Hepatocyte (in vitro differentiated cells): ENCODE measurements at regions not wholly inside any gene's neighbourhood (a gene's known extent, or its start where the extent isn't known, plus 50 kb on each side); places are given as distances from the start of the nearest gene placed in this dataset.

Experiments
- DNase-seq: peaks from one replicate; pipeline ENCODE4 v3.0.0-alpha.2; 2016; ENCODE audit warnings: low spot score
- H2AFZ ChIP-seq: fragments of 200-600 bp; sonication (generic); 2 replicates; pipeline ENCODE4 v1.6.0; 2016; ENCODE audit warnings: antibody characterized with exemption, mild to moderate bottlenecking
- H3K27ac ChIP-seq: fragments of 200-600 bp; sonication (generic); 2 replicates; pipeline ENCODE4 v1.5.1; 2016; ENCODE audit warnings: mild to moderate bottlenecking
- H3K27me3 ChIP-seq: fragments of 200-600 bp; sonication (generic); 2 replicates; pipeline ENCODE4 v1.6.1; 2016
- H3K36me3 ChIP-seq: fragments of 200-600 bp; sonication (generic); replicated peaks from 2 replicates; pipeline ENCODE4 v1.5.1; 2016; ENCODE audit warnings: low read depth; ENCODE audit not compliant: insufficient read depth
- H3K4me1 ChIP-seq: fragments of 200-600 bp; sonication (generic); 2 replicates; pipeline ENCODE4 v1.5.1; 2016; ENCODE audit warnings: mild to moderate bottlenecking, moderate library complexity; ENCODE audit not compliant: insufficient read depth
- H3K4me2 ChIP-seq: fragments of 200-600 bp; sonication (generic); 2 replicates; pipeline ENCODE4 v1.6.0; 2016
- H3K4me3 ChIP-seq: fragments of 200-600 bp; sonication (generic); 2 replicates; pipeline ENCODE4 v1.5.1; 2016; ENCODE audit warnings: mild to moderate bottlenecking
- H3K79me2 ChIP-seq: fragments of 200-600 bp; sonication (generic); 2 replicates; pipeline ENCODE4 v1.6.0; 2017; ENCODE audit warnings: mild to moderate bottlenecking
- H3K9me2 ChIP-seq: fragments of 200-600 bp; sonication (generic); replicated peaks from 2 replicates; pipeline ENCODE4 v1.6.0; 2017; ENCODE audit warnings: mild to moderate bottlenecking; ENCODE audit not compliant: insufficient read depth
- H3K9me3 ChIP-seq: fragments of 200-600 bp; sonication (generic); 2 replicates; pipeline ENCODE4 v1.5.1; 2016; ENCODE audit warnings: low read depth, mild to moderate bottlenecking
- H4K20me1 ChIP-seq: fragments of 200-600 bp; sonication (generic); 2 replicates; pipeline ENCODE4 v1.6.0; 2016; ENCODE audit warnings: mild to moderate bottlenecking; ENCODE audit not compliant: insufficient read depth, poor library complexity, severe bottlenecking
- CTCF ChIP-seq: fragments of 200-600 bp; sonication (generic); IDR thresholded peaks from 2 replicates; pipeline ENCODE4 v1.5.1; 2016; ENCODE audit warnings: antibody characterized with exemption, mild to moderate bottlenecking; ENCODE audit not compliant: poor library complexity
- EZH2 ChIP-seq: fragments of 200-600 bp; sonication (generic); IDR thresholded peaks from 2 replicates; pipeline ENCODE4 v1.6.1; 2016; ENCODE audit warnings: antibody characterized with exemption, mild to moderate bottlenecking, borderline replicate concordance
- EZH2phosphoT487 ChIP-seq: fragments of 200-600 bp; sonication (generic); IDR thresholded peaks from one replicate; pipeline ENCODE4 v1.6.1; 2018; ENCODE audit warnings: antibody characterized with exemption, mild to moderate bottlenecking, low read depth, moderate library complexity; ENCODE audit not compliant: unreplicated experiment, severe bottlenecking
- WGBS: methylation state at CpG from one replicate; pipeline ENCODE4 v1.1.6; 2016; ENCODE audit warnings: low lambda C conversion rate; ENCODE audit errors: missing lambda C conversion rate; 5-methylcytosine and 5-hydroxymethylcytosine counted together

DNA sequence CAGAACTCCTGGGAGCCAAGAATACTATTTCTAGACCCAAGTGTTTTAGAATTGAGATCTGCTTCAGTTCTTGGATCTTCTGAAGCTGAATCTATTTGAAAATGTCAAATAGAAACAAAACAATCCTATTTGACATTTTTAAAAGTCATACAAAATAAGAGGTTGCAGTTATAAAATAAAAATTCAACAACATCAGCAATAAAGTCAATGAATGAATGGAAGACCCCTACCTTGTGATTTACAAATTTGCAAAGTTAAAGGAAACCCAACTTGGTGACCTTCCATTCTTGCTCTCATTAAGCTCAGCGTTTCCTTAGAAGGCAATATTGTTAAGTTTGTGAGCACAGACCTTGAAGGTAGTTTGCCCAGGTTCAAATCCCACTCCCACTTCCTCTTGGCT lies 531.8 kb upstream of the TENM3 start:
- no peaks in the 10 kb centered on the region for H3K27me3 ChIP-seq
- no peak overlapping the region for H3K4me2 ChIP-seq
- TF ChIP-seq EZH2 (no peak), CTCF (no peak), EZH2phosphoT487 (no peak)
- WGBS = 96% methylated on average over 1 of the region's 1 CpG
- no peaks in the 10 kb centered on the region for H3K4me1 ChIP-seq
- no peak overlapping the region for H2AFZ ChIP-seq
- DNase-seq = no peak
- no peak overlapping the region for H3K4me3 ChIP-seq
- H3K9me2 ChIP-seq = no peaks in the 10 kb centered on the region
- no peaks in the 10 kb centered on the region for H3K79me2 ChIP-seq
- no peak overlapping the region for H3K27ac ChIP-seq
- H3K9me3 ChIP-seq = no peaks in the 10 kb centered on the region
- H3K36me3 ChIP-seq = no peaks in the 10 kb centered on the region
- no peaks in the 10 kb centered on the region for H4K20me1 ChIP-seq

GRCh38 chr4:181728305-181728966 lies 514.8 kb upstream of the TENM3 start:
- Histone ChIP-seq H3K9me3 (no peaks in the 10 kb centered on the region), H3K4me1 (no peaks in the 10 kb centered on the region), H3K4me2 (no peak overlapping the region), H3K36me3 (no peaks in the 10 kb centered on the region), H3K79me2 (no peaks in the 10 kb centered on the region), H3K9me2 (no peaks in the 10 kb centered on the region), H3K27me3 (no peaks in the 10 kb centered on the region), H4K20me1 (no peaks in the 10 kb centered on the region), H3K4me3 (no peak overlapping the region), H2AFZ (no peak overlapping the region), H3K27ac (no peak overlapping the region)
- WGBS = 71% methylated on average over 5 of the region's 5 CpGs
- TF ChIP-seq EZH2 = no peak
- TF ChIP-seq CTCF = no peak
- no peak for TF ChIP-seq EZH2phosphoT487
- no peak for DNase-seq

- no peak for DNase-seq
- no peak overlapping the region for H2AFZ ChIP-seq
- no peak for TF ChIP-seq CTCF
- no peak overlapping the region for H3K27ac ChIP-seq
- no peaks in the 10 kb centered on the region for H4K20me1 ChIP-seq
- no peak overlapping the region for H3K4me3 ChIP-seq
- no peaks in the 10 kb centered on the region for H3K27me3 ChIP-seq
- no peaks in the 10 kb centered on the region for H3K9me2 ChIP-seq
- no peaks in the 10 kb centered on the region for H3K9me3 ChIP-seq
- WGBS = 94% methylated on average over 1 of the region's 1 CpG
- H3K4me2 ChIP-seq = no peak overlapping the region
- no peaks in the 10 kb centered on the region for H3K36me3 ChIP-seq
- no peaks in the 10 kb centered on the region for H3K79me2 ChIP-seq
- H3K4me1 ChIP-seq = no peaks in the 10 kb centered on the region
Measured at GRCh38 chr4:181731900-181732299, 511.3 kb upstream of the TENM3 start.

DNA sequence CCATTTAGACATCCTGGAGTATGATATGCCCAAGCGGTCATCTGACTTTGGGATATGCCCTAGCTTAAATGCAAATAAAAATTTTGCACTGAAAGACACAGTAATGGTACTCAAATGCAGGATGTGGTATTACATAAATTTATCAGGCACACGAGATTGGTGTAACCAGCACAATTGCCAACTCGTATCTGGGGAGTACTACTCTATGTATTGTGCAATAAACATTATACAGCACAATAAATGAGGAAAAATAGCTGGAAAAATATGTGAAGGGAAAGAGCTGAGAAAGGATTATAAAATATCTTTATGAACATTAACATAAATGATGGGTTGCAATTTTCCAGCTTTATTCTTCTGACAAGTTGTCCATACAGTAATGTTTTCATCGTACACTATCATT lies 505.5 kb upstream of the TENM3 start:
- 77% methylated on average over 4 of the region's 4 CpGs for WGBS
- TF ChIP-seq EZH2phosphoT487 = no peak
- TF ChIP-seq EZH2 = no peak
- no peak for TF ChIP-seq CTCF
- Histone ChIP-seq H2AFZ (no peak overlapping the region), H3K36me3 (no peaks in the 10 kb centered on the region), H3K27me3 (no peaks in the 10 kb centered on the region), H3K4me2 (no peak overlapping the region), H3K27ac (no peak overlapping the region), H3K9me2 (no peaks in the 10 kb centered on the region), H4K20me1 (no peaks in the 10 kb centered on the region), H3K4me1 (no peaks in the 10 kb centered on the region), H3K4me3 (no peak overlapping the region), H3K9me3 (no peaks in the 10 kb centered on the region), H3K79me2 (no peaks in the 10 kb centered on the region)
- no peak for DNase-seq
